ENCODE measurements at regions not wholly inside any gene's neighbourhood (a gene's known extent, or its start where the extent isn't known, plus 50 kb on each side); places are given as distances from the start of the nearest gene placed in this dataset.

GRCh38 chr13:70324519-70324918, 216.3 kb upstream of the KLHL1 start:
- Histone ChIP-seq H3K27ac (peak overlapping the region; percentile 13), H3K9me2 (replicated peaks; ENCODE audit: insufficient read depth) (no peaks in the 10 kb centered on the region), H3K4me2 (no peak overlapping the region), H3K4me1 (ENCODE audit: insufficient read depth) (peaks cover 8% of the 10 kb centered on the region), H4K20me1 (ENCODE audit: insufficient read depth, poor library complexity, severe bottlenecking) (no peaks in the 10 kb centered on the region), H3K4me3 (no peak overlapping the region), H3K27me3 (no peaks in the 10 kb centered on the region), H3K9me3 (ENCODE audit: low read depth) (no peaks in the 10 kb centered on the region), H3K79me2 (no peaks in the 10 kb centered on the region), H3K36me3 (replicated peaks; ENCODE audit: insufficient read depth, low read depth) (no peaks in the 10 kb centered on the region), H2AFZ (no peak overlapping the region)
- DNase-seq (ENCODE audit: low spot score): peak; percentile 12
- WGBS (ENCODE audit: low lambda C conversion rate, missing lambda C conversion rate): 38% methylated on average over 2 of the region's 2 CpGs
- no peak for TF ChIP-seq EZH2 (IDR thresholded peaks at IDR 0.05; ENCODE audit: borderline replicate concordance)
- TF ChIP-seq CTCF (IDR thresholded peaks at IDR 0.05; ENCODE audit: poor library complexity): no peak
- no peak for TF ChIP-seq EZH2phosphoT487 (IDR thresholded peaks at IDR 0.05; ENCODE audit: low read depth, severe bottlenecking, unreplicated experiment)

GRCh38 chr13:70311191-70311590, 202.9 kb upstream of the KLHL1 start:
- Histone ChIP-seq H3K79me2 (no peaks in the 10 kb centered on the region), H4K20me1 (ENCODE audit: insufficient read depth, poor library complexity, severe bottlenecking) (no peaks in the 10 kb centered on the region), H3K27ac (no peak overlapping the region), H3K4me1 (ENCODE audit: insufficient read depth) (no peaks in the 10 kb centered on the region), H3K9me2 (replicated peaks; ENCODE audit: insufficient read depth) (no peaks in the 10 kb centered on the region), H2AFZ (no peak overlapping the region), H3K4me3 (no peak overlapping the region), H3K27me3 (no peaks in the 10 kb centered on the region), H3K4me2 (no peak overlapping the region), H3K9me3 (ENCODE audit: low read depth) (no peaks in the 10 kb centered on the region), H3K36me3 (replicated peaks; ENCODE audit: insufficient read depth, low read depth) (no peaks in the 10 kb centered on the region)
- WGBS (ENCODE audit: low lambda C conversion rate, missing lambda C conversion rate): 89% methylated on average over 2 of the region's 2 CpGs
- TF ChIP-seq EZH2 (IDR thresholded peaks at IDR 0.05; ENCODE audit: borderline replicate concordance): no peak
- TF ChIP-seq EZH2phosphoT487 (IDR thresholded peaks at IDR 0.05; ENCODE audit: low read depth, severe bottlenecking, unreplicated experiment): no peak
- no peak for TF ChIP-seq CTCF (IDR thresholded peaks at IDR 0.05; ENCODE audit: poor library complexity)
- DNase-seq (ENCODE audit: low spot score): no peak

GRCh38 chr13:70310396-70311119, 202.3 kb upstream of the KLHL1 start:
- DNase-seq (ENCODE audit: low spot score): peak; percentile 68
- Histone ChIP-seq H3K27ac (no peak overlapping the region), H3K9me2 (replicated peaks; ENCODE audit: insufficient read depth) (no peaks in the 10 kb centered on the region), H2AFZ (no peak overlapping the region), H3K79me2 (no peaks in the 10 kb centered on the region), H3K36me3 (replicated peaks; ENCODE audit: insufficient read depth, low read depth) (no peaks in the 10 kb centered on the region), H3K27me3 (no peaks in the 10 kb centered on the region), H4K20me1 (ENCODE audit: insufficient read depth, poor library complexity, severe bottlenecking) (no peaks in the 10 kb centered on the region), H3K4me2 (no peak overlapping the region), H3K4me1 (ENCODE audit: insufficient read depth) (no peaks in the 10 kb centered on the region), H3K4me3 (no peak overlapping the region), H3K9me3 (ENCODE audit: low read depth) (no peaks in the 10 kb centered on the region)
- 31% methylated on average over 4 of the region's 4 CpGs for WGBS (ENCODE audit: low lambda C conversion rate, missing lambda C conversion rate)
- TF ChIP-seq EZH2phosphoT487 (IDR thresholded peaks at IDR 0.05; ENCODE audit: low read depth, severe bottlenecking, unreplicated experiment) (no peak), CTCF (IDR thresholded peaks at IDR 0.05; ENCODE audit: poor library complexity) (peak; percentile 67)

All from hepatocyte (in vitro differentiated cells).